HepG2 (cell line): ENCODE measurements at regions not wholly inside any gene's neighbourhood (a gene's known extent, or its start where the extent isn't known, plus 50 kb on each side); places are given as distances from the start of the nearest gene placed in this dataset.

ENCODE experiments used
- ATAC-seq: fragments of 200-7000 bp; cut with Tn5 transposase; 3 replicates; pipeline ENCODE4 v1.9.1; 2020; ENCODE audit warnings: mild to moderate bottlenecking, moderate library complexity
- BruUV-seq: library from RNA; stranded (reverse); fragments of 400-500 nt; replicated peaks from 2 replicates; lab custom pipeline; 2021; lab: Mats Ljungman, UMichigan
- CTCF ChIA-PET: fragments of 300-600 bp; formaldehyde crosslinking; extraction: SDS; loops from one replicate; lab custom pipeline; 2021; ENCODE audit warnings: low total read pairs, inconsistent platforms, low intra/inter-chr PET ratio; lab: Yijun Ruan, JAX
- POLR2A ChIA-PET: fragments of 350-600 bp; sonication (Branson Sonifier 250); formaldehyde crosslinking; loops from one replicate; lab custom pipeline; 2020; ENCODE audit warnings: antibody characterized with exemption, inconsistent platforms; lab: Yijun Ruan, JAX
- DNase-seq: peaks from one replicate; pipeline ENCODE4 v3.0.0-alpha.2; 2015; ENCODE audit warnings: low spot score
- FAIRE-seq: peaks from 3 replicates; lab custom pipeline; 2011; peaks lifted over from hg19 to GRCh38; lab: Jason Lieb, UNC
- H2AFZ ChIP-seq: one replicate; pipeline ENCODE4 v1.6.1; 2011; ENCODE audit warnings: low read length, inconsistent platforms
- H3K27ac ChIP-seq: fragments of 300-600 bp; 3 replicates; pipeline ENCODE4 v1.8.0; 2011; ENCODE audit warnings: mixed run types, mild to moderate bottlenecking, mixed read lengths, low read length, inconsistent platforms; ENCODE audit not compliant: insufficient read depth; ENCODE audit errors: extremely low read length
- H3K27me3 ChIP-seq, 2 experiments: fragments of 200-600 bp in 1 of 2; 2 replicates in 1 of 2; 3 replicates in 1 of 2; pipeline versions ENCODE4 v1.6.0 to v1.8.0; 2011; ENCODE audit warnings: low read length in 2 of 2, mild to moderate bottlenecking in 2 of 2, moderate library complexity in 2 of 2, inconsistent platforms in 1 of 2; ENCODE audit not compliant: insufficient read depth in 2 of 2, control insufficient read depth in 1 of 2
- H3K36me3 ChIP-seq, 2 experiments: fragments of 200-600 bp in 1 of 2; replicated peaks in 1 of 2; 2 replicates in 1 of 2; 3 replicates in 1 of 2; pipeline versions ENCODE4 v1.5.1 to v1.8.0; 2011; ENCODE audit warnings: low read length in 2 of 2, inconsistent platforms in 1 of 2; ENCODE audit not compliant: insufficient read depth in 2 of 2, control insufficient read depth in 1 of 2
- H3K4me1 ChIP-seq: 2 replicates; pipeline ENCODE4 v1.5.1; 2012; ENCODE audit warnings: low read length, inconsistent platforms; ENCODE audit not compliant: insufficient read depth
- H3K4me2 ChIP-seq: 2 replicates; pipeline ENCODE4 v1.6.0; 2011; ENCODE audit warnings: low read depth, low read length, inconsistent platforms
- H3K4me3 ChIP-seq, 3 experiments: fragments of 200-600 bp in 1 of 3; sonication (generic), shearing (Covaris generic) in 1 of 3; replicated peaks in 1 of 3; 2 replicates each; pipeline ENCODE4 v1.5.1; 2011 to 2016; ENCODE audit warnings: low read length in 3 of 3, inconsistent platforms in 2 of 3, low read depth in 2 of 3, mild to moderate bottlenecking in 2 of 3, control low read depth in 1 of 3, mixed read lengths in 1 of 3; ENCODE audit not compliant: insufficient read depth in 1 of 3
- H3K79me2 ChIP-seq: one replicate; pipeline ENCODE4 v1.6.1; 2011; ENCODE audit warnings: low read length, inconsistent platforms; ENCODE audit not compliant: insufficient read depth
- H3K9ac ChIP-seq: 2 replicates; pipeline ENCODE4 v1.6.0; 2011; ENCODE audit warnings: mild to moderate bottlenecking, low read depth, low read length, inconsistent platforms; ENCODE audit not compliant: insufficient read depth
- H3K9me3 ChIP-seq: 2 replicates; pipeline ENCODE4 v1.5.1; 2012; ENCODE audit warnings: mild to moderate bottlenecking, low read length
- H4K20me1 ChIP-seq: 2 replicates; pipeline ENCODE4 v1.6.0; 2011; ENCODE audit warnings: inconsistent platforms, mild to moderate bottlenecking, low read length, moderate library complexity; ENCODE audit not compliant: insufficient read depth
- RARA ChIP-seq: IDR thresholded peaks from 2 replicates; pipeline ENCODE4 v1.6.1; 2016; ENCODE audit warnings: missing genetic modification reagents, missing compliant biosample characterization
- SMYD3 ChIP-seq: sonication (generic); formaldehyde crosslinking; IDR thresholded peaks from 2 replicates; pipeline ENCODE4 v1.8.1; 2023; ENCODE audit warnings: mild to moderate bottlenecking, missing genetic modification reagents
- ZNF24 ChIP-seq: fragments of 450-650 bp; IDR thresholded peaks from 2 replicates; pipeline ENCODE4 v1.6.1; 2017; ENCODE audit warnings: antibody characterized with exemption, mild to moderate bottlenecking
- WGBS: methylation state at CpG from one replicate; pipeline ENCODE4 v1.1.6; 2017; ENCODE audit warnings: low lambda C conversion rate; 5-methylcytosine and 5-hydroxymethylcytosine counted together
- in situ Hi-C: cut with HindIII; loops from 2 replicates; pipeline ENCODE4 v1.10.0; 2017; ENCODE audit warnings: low pct_unique_long_range_greater_than_20kb; ENCODE audit not compliant: extremely low pct_ligation_motif_present
- intact Hi-C: fragments of 100-400 bp; cut with micrococcal nuclease; formaldehyde crosslinking; loops from one replicate; pipeline ENCODE4 v1.10.0; 2022; ENCODE audit not compliant: unreplicated experiment
- TF ChIP-seq, protein P1 (sequence below): sonication (generic); formaldehyde crosslinking; IDR thresholded peaks from 2 replicates; pipeline ENCODE4 v1.5.1; 2020; ENCODE audit warnings: missing genetic modification reagents, mild to moderate bottlenecking, borderline replicate concordance
- TF ChIP-seq, protein P2 (sequence below): IDR thresholded peaks from 2 replicates; pipeline ENCODE4 v1.6.1; 2018; ENCODE audit warnings: missing genetic modification reagents
- TF ChIP-seq, protein P3 (sequence below): IDR thresholded peaks from 2 replicates; pipeline ENCODE4 v1.4.0; 2020; ENCODE audit warnings: mild to moderate bottlenecking, missing genetic modification reagents

DNA sequence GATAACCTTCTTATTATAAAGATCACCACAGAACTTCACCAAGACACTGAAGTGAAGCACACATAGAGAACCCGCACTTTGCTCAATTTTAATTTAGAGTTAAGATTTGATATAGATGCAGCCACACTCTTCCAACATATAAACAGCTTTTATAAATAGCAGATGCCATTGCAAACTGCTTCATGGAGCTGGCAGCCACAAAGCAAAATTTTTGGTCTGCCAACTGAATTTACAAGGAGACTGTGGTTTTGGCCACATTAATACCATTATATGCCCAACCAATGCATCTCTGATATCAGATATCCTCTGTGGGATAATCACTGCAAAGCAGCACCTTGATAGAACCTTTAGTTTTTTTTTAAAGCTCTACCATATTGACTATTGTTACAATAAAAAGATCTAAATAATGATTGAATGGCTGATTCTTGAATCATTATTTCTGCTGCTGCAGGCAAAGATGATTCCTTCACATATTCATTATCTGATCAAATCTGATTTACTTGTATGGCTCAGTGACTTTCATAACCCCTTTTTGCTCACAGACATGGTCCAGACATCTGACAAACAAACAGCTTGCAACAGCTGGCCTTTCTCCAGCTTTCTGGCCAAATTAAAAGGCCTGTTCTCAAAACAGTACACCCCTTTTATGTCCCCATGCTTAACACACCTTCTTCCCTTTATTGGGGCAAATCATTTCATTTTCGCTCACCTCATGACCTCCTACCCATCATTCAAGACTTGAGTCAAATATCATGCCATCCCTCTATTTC lies 88.4 kb downstream of the METTL4 start:
- CTCF ChIA-PET, result no interaction called here
- FAIRE-seq (no peak), ATAC-seq (no peak)

More for the DNA sequence above, 88.4 kb downstream of the METTL4 start:
- no peak for DNase-seq
- Histone ChIP-seq H3K36me3 (no peaks in the 10 kb centered on the region), H3K79me2 (no peaks in the 10 kb centered on the region), H4K20me1 (no peaks in the 10 kb centered on the region), H2AFZ (no peak overlapping the region), H3K27ac (no peak overlapping the region), H3K4me3 (no peak overlapping the region), H3K9me3 (no peaks in the 10 kb centered on the region), H3K4me2 (no peak overlapping the region), H3K9ac (no peak overlapping the region), H3K4me1 (peaks cover 14% of the 10 kb centered on the region), H3K27me3 (no peaks in the 10 kb centered on the region)
- POLR2A ChIA-PET, result no interaction called here
- intact Hi-C loops (no loop called here), in situ Hi-C loops (no loop called here)
- TF ChIP-seq ZNF24 (no peak), SMYD3 (CRISPR knock-in tag) (no peak), RARA (CRISPR knock-in tag) (no peak)
- TF ChIP-seq, protein P1, sequence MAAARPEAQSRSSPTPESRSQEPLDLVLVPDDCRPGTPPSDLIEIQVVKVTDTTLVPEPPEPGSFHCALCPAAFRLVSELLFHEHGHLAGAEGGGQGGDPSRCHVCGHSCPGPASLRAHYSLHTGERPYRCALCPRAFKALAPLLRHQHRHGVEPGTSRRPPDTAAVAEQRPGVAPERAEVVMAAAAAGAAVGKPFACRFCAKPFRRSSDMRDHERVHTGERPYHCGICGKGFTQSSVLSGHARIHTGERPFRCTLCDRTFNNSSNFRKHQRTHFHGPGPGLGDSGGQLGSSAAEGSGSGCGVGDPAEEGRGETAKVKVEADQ (CRISPR knock-in tag), result no peak
- TF ChIP-seq, protein P2, sequence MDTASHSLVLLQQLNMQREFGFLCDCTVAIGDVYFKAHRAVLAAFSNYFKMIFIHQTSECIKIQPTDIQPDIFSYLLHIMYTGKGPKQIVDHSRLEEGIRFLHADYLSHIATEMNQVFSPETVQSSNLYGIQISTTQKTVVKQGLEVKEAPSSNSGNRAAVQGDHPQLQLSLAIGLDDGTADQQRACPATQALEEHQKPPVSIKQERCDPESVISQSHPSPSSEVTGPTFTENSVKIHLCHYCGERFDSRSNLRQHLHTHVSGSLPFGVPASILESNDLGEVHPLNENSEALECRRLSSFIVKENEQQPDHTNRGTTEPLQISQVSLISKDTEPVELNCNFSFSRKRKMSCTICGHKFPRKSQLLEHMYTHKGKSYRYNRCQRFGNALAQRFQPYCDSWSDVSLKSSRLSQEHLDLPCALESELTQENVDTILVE (CRISPR knock-in tag), result no peak
- TF ChIP-seq, protein P3, sequence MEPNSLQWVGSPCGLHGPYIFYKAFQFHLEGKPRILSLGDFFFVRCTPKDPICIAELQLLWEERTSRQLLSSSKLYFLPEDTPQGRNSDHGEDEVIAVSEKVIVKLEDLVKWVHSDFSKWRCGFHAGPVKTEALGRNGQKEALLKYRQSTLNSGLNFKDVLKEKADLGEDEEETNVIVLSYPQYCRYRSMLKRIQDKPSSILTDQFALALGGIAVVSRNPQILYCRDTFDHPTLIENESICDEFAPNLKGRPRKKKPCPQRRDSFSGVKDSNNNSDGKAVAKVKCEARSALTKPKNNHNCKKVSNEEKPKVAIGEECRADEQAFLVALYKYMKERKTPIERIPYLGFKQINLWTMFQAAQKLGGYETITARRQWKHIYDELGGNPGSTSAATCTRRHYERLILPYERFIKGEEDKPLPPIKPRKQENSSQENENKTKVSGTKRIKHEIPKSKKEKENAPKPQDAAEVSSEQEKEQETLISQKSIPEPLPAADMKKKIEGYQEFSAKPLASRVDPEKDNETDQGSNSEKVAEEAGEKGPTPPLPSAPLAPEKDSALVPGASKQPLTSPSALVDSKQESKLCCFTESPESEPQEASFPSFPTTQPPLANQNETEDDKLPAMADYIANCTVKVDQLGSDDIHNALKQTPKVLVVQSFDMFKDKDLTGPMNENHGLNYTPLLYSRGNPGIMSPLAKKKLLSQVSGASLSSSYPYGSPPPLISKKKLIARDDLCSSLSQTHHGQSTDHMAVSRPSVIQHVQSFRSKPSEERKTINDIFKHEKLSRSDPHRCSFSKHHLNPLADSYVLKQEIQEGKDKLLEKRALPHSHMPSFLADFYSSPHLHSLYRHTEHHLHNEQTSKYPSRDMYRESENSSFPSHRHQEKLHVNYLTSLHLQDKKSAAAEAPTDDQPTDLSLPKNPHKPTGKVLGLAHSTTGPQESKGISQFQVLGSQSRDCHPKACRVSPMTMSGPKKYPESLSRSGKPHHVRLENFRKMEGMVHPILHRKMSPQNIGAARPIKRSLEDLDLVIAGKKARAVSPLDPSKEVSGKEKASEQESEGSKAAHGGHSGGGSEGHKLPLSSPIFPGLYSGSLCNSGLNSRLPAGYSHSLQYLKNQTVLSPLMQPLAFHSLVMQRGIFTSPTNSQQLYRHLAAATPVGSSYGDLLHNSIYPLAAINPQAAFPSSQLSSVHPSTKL (CRISPR knock-in tag), result no peak
- BruUV-seq, result no TSS peak
- 21% methylated on average over 2 of the region's 2 CpGs for WGBS
